AG09309 (cell line): ENCODE measurements at regions not wholly inside any gene's neighbourhood (a gene's known extent, or its start where the extent isn't known, plus 50 kb on each side); places are given as distances from the start of the nearest gene placed in this dataset.

ENCODE experiments used
- DNase-seq: peaks from one replicate; pipeline ENCODE4 v3.0.0-alpha.2; 2010; ENCODE audit warnings: low read depth
- H3K4me3 ChIP-seq: 2 replicates; pipeline ENCODE4 v1.5.1; 2011; ENCODE audit warnings: mild to moderate bottlenecking, low read depth, low read length, moderate library complexity; ENCODE audit not compliant: control insufficient read depth
- CTCF ChIP-seq: IDR thresholded peaks from 2 replicates; pipeline ENCODE4 v1.5.1; 2011; ENCODE audit warnings: mild to moderate bottlenecking, low read depth, low read length, inconsistent platforms; ENCODE audit not compliant: insufficient read depth, control insufficient read depth; ENCODE audit errors: missing control alignments

- no peak for DNase-seq
- TF ChIP-seq CTCF: no peak
- H3K4me3 ChIP-seq: no peak overlapping the region
These were observed 57.3 kb downstream of the PLXNA1 start for GRCh38 chr3:127040216-127040615.

- TF ChIP-seq CTCF: no peak
- DNase-seq: no peak
- no peak overlapping the region for H3K4me3 ChIP-seq
These were observed 58.4 kb downstream of the PLXNA1 start for GRCh38 chr3:127041264-127041820.

- no peak overlapping the region for H3K4me3 ChIP-seq
- no peak for TF ChIP-seq CTCF
- DNase-seq: no peak
These were observed 59.0 kb downstream of the PLXNA1 start for GRCh38 chr3:127041933-127042332.

GRCh38 chr3:127042634-127043033 is 59.7 kb downstream of the PLXNA1 start:
- DNase-seq: no peak
- no peak for TF ChIP-seq CTCF

GRCh38 chr3:127043041-127043641 is 60.2 kb downstream of the PLXNA1 start:
- no peak for TF ChIP-seq CTCF
- no peak overlapping the region for H3K4me3 ChIP-seq
- no peak for DNase-seq

More at GRCh38 chr3:127042634-127043033, 59.7 kb downstream of the PLXNA1 start:
- H3K4me3 ChIP-seq: no peak overlapping the region

- no peak for TF ChIP-seq CTCF
- DNase-seq: no peak
- no peak overlapping the region for H3K4me3 ChIP-seq
These were observed 61.0 kb downstream of the PLXNA1 start for GRCh38 chr3:127043731-127044510.

- no peak overlapping the region for H3K4me3 ChIP-seq
- DNase-seq: no peak
- TF ChIP-seq CTCF: no peak
These were observed 62.1 kb downstream of the PLXNA1 start for GRCh38 chr3:127044996-127045395.
